Keratinocyte (primary cell): ENCODE measurements at regions not wholly inside any gene's neighbourhood (a gene's known extent, or its start where the extent isn't known, plus 50 kb on each side); places are given as distances from the start of the nearest gene placed in this dataset.

Experiments used
- DNase-seq: peaks from one replicate; pipeline ENCODE4 v3.0.0-alpha.2; 2011; ENCODE audit warnings: low read depth, missing footprints, low spot score
- FAIRE-seq: peaks from 2 replicates; lab custom pipeline; 2011; peaks lifted over from hg19 to GRCh38; lab: Jason Lieb, UNC
- H2AFZ ChIP-seq: 2 replicates; pipeline ENCODE4 v1.6.0; 2012; ENCODE audit warnings: low read length, control low read depth, inconsistent platforms; ENCODE audit not compliant: control insufficient read depth
- H3K27ac ChIP-seq: 2 replicates; pipeline ENCODE4 v1.5.1; 2011; ENCODE audit warnings: low read length; ENCODE audit not compliant: control insufficient read depth, insufficient read depth
- H3K27me3 ChIP-seq: 3 replicates; pipeline ENCODE4 v1.6.0; 2011; ENCODE audit warnings: low read length; ENCODE audit not compliant: control insufficient read depth, insufficient read depth; ENCODE audit errors: extremely low read depth
- H3K36me3 ChIP-seq, 2 experiments: 2 replicates in 1 of 2; 3 replicates in 1 of 2; pipeline ENCODE4 v1.5.1; 2011; ENCODE audit warnings: low read length in 2 of 2, mild to moderate bottlenecking in 1 of 2; ENCODE audit not compliant: control insufficient read depth in 2 of 2, insufficient read depth in 2 of 2; ENCODE audit errors: extremely low read depth in 1 of 2
- H3K4me1 ChIP-seq: 3 replicates; pipeline ENCODE4 v1.5.1; 2011; ENCODE audit warnings: low read length; ENCODE audit not compliant: control insufficient read depth, insufficient read depth; ENCODE audit errors: extremely low read depth
- H3K4me2 ChIP-seq: 3 replicates; pipeline ENCODE4 v1.6.0; 2011; ENCODE audit warnings: low read depth, low read length; ENCODE audit not compliant: control insufficient read depth, insufficient read depth; ENCODE audit errors: extremely low read depth
- H3K4me3 ChIP-seq, 3 experiments: fragments of 200-600 bp in 1 of 3; sonication (generic) in 1 of 3; 2 replicates in 2 of 3; 3 replicates in 1 of 3; pipeline ENCODE4 v1.5.1; 2011 to 2016; ENCODE audit warnings: low read length in 3 of 3, mild to moderate bottlenecking in 3 of 3, control low read depth in 2 of 3, inconsistent platforms in 1 of 3, low read depth in 1 of 3, mixed read lengths in 1 of 3, mixed run types in 1 of 3, moderate library complexity in 1 of 3; ENCODE audit not compliant: control insufficient read depth in 2 of 3, insufficient read depth in 2 of 3; ENCODE audit errors: extremely low read depth in 1 of 3
- H3K79me2 ChIP-seq: 2 replicates; pipeline ENCODE4 v1.6.0; 2012; ENCODE audit warnings: low read length; ENCODE audit not compliant: control insufficient read depth, insufficient read depth
- H3K9ac ChIP-seq: 3 replicates; pipeline ENCODE4 v1.6.0; 2011; ENCODE audit warnings: low read length; ENCODE audit not compliant: control insufficient read depth, insufficient read depth; ENCODE audit errors: extremely low read depth
- H3K9me1 ChIP-seq: 3 replicates; pipeline ENCODE4 v1.6.0; 2011; ENCODE audit warnings: low read length; ENCODE audit not compliant: control insufficient read depth, insufficient read depth; ENCODE audit errors: extremely low read depth
- H3K9me3 ChIP-seq: 2 replicates; pipeline ENCODE4 v1.5.1; 2012; ENCODE audit warnings: low read depth, low read length; ENCODE audit not compliant: control insufficient read depth
- H4K20me1 ChIP-seq: 3 replicates; pipeline ENCODE4 v1.6.0; 2011; ENCODE audit warnings: low read length; ENCODE audit not compliant: control insufficient read depth, insufficient read depth; ENCODE audit errors: extremely low read depth
- EZH2 ChIP-seq: IDR thresholded peaks from one replicate; pipeline ENCODE4 v1.6.1; 2012; ENCODE audit warnings: inconsistent platforms, mild to moderate bottlenecking, low read length, moderate library complexity
- dilution Hi-C: fragments of 300-500 bp; cut with MboI; formaldehyde crosslinking; loops from one replicate; pipeline ENCODE4 v1.7.0; 2020; ENCODE audit warnings: low sequenced_read_pairs; ENCODE audit not compliant: extremely low pct_ligation_motif_present
- TF ChIP-seq, protein P1 (sequence below), 3 experiments: IDR thresholded peaks in 1 of 3; conservative IDR thresholded peaks in 1 of 3; optimal IDR thresholded peaks in 1 of 3; 2 replicates in 2 of 3; 3 replicates in 1 of 3; pipeline versions ENCODE3 to v1.5.1; 2011; ENCODE audit warnings: low read length in 3 of 3, mild to moderate bottlenecking in 3 of 3, moderate library complexity in 2 of 3, control low read depth in 1 of 3, inconsistent platforms in 1 of 3; ENCODE audit not compliant: insufficient read depth in 2 of 3; ENCODE audit errors: extremely low read depth in 1 of 3

DNA sequence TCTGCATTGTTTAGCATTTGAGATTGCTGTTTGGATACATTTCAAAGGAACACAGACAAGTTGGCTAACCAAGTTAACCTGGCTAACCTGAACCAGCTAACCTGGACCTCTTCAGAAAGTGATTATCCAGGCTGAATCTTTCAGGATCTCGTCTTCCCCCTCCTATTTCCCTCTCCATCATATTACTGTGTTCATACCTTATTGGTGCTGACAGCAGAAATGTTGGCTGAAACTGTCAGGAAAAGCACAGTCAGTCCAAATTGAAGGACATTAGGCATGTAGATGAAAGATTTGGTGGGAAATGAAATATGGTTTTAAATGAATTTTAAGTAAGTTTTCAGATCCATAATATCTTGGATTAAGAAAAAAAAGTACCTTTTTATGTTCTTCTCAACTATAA, 92.5 kb upstream of the NEUROD1 start:
- peaks cover 28% of the 10 kb centered on the region for H3K4me1 ChIP-seq
- H2AFZ ChIP-seq = no peak overlapping the region
- H3K4me2 ChIP-seq = no peak overlapping the region
- no peaks in the 10 kb centered on the region for H3K27me3 ChIP-seq
- FAIRE-seq (no peak), DNase-seq (no peak)
- H4K20me1 ChIP-seq = no peaks in the 10 kb centered on the region
- H3K27ac ChIP-seq = no peak overlapping the region
- TF ChIP-seq, protein P1, sequence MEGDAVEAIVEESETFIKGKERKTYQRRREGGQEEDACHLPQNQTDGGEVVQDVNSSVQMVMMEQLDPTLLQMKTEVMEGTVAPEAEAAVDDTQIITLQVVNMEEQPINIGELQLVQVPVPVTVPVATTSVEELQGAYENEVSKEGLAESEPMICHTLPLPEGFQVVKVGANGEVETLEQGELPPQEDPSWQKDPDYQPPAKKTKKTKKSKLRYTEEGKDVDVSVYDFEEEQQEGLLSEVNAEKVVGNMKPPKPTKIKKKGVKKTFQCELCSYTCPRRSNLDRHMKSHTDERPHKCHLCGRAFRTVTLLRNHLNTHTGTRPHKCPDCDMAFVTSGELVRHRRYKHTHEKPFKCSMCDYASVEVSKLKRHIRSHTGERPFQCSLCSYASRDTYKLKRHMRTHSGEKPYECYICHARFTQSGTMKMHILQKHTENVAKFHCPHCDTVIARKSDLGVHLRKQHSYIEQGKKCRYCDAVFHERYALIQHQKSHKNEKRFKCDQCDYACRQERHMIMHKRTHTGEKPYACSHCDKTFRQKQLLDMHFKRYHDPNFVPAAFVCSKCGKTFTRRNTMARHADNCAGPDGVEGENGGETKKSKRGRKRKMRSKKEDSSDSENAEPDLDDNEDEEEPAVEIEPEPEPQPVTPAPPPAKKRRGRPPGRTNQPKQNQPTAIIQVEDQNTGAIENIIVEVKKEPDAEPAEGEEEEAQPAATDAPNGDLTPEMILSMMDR (optimal IDR thresholded peaks at IDR 0.05 in 1 of 3, IDR thresholded peaks at IDR 0.05 in 1 of 3, conservative IDR thresholded peaks at IDR 0.05 in 1 of 3; ENCODE audit: extremely low read depth in 1 of 3, insufficient read depth in 2 of 3, low read length in 3 of 3) = no peak
- no peaks in the 10 kb centered on the region for H3K9me1 ChIP-seq
- dilution Hi-C loops = no loop called here
- H3K9me3 ChIP-seq = no peaks in the 10 kb centered on the region
- no peaks in the 10 kb centered on the region for H3K79me2 ChIP-seq
- no peaks in the 10 kb centered on the region for H3K36me3 ChIP-seq
- no peak overlapping the region for H3K9ac ChIP-seq
- no peak overlapping the region for H3K4me3 ChIP-seq

DNA sequence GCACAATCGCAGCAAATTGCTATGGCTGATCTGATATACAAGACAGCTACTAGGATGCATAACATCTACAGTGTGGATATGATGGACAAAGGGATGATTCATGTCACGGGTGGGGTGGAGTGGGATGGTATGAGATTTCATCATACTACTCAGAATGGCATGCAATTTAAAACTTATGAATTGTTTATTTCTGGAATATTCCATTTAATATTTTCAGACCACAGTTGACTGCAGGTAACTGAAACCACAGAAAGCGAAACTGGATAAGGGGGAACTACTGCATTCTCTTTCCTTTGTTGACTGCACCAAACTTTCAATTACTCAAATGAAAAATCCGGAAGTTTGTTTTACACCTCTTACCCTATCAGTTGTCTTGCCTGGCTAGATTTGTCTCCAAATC, 94.4 kb upstream of the NEUROD1 start:
- Histone ChIP-seq H3K79me2 (no peaks in the 10 kb centered on the region), H3K9me1 (no peaks in the 10 kb centered on the region), H4K20me1 (no peaks in the 10 kb centered on the region), H3K4me2 (peak overlapping the region; percentile 6), H3K4me3 (no peak overlapping the region), H3K9ac (no peak overlapping the region), H3K27ac (peak overlapping the region; percentile 42), H3K9me3 (no peaks in the 10 kb centered on the region), H3K27me3 (no peaks in the 10 kb centered on the region), H3K4me1 (peaks cover 48% of the 10 kb centered on the region), H2AFZ (peak overlapping the region; percentile 34), H3K36me3 (no peaks in the 10 kb centered on the region)
- no peak for FAIRE-seq
- DNase-seq = no peak
- TF ChIP-seq, protein P1 (optimal IDR thresholded peaks at IDR 0.05 in 1 of 3, IDR thresholded peaks at IDR 0.05 in 1 of 3, conservative IDR thresholded peaks at IDR 0.05 in 1 of 3; ENCODE audit: extremely low read depth in 1 of 3, insufficient read depth in 2 of 3, low read length in 3 of 3) = no peak
- TF ChIP-seq EZH2 = no peak
- dilution Hi-C loops = no loop called here
